DOHH2 (cell line): ENCODE measurements at regions not wholly inside any gene's neighbourhood (a gene's known extent, or its start where the extent isn't known, plus 50 kb on each side); places are given as distances from the start of the nearest gene placed in this dataset.

Source experiments
- CTCF ChIP-seq: fragments of 200-600 bp; sonication (generic); IDR thresholded peaks from one replicate; pipeline ENCODE4 v1.5.1; 2014; ENCODE audit warnings: antibody characterized with exemption, mild to moderate bottlenecking, low read depth, low read length; ENCODE audit not compliant: poor library complexity, severe bottlenecking
- EZH2phosphoT487 ChIP-seq: fragments of 200-600 bp; sonication (generic); IDR thresholded peaks from 2 replicates; pipeline ENCODE4 v1.6.1; 2017; ENCODE audit warnings: borderline replicate concordance, mild to moderate bottlenecking, antibody characterized with exemption, low read length, moderate library complexity, mixed read lengths

DNA sequence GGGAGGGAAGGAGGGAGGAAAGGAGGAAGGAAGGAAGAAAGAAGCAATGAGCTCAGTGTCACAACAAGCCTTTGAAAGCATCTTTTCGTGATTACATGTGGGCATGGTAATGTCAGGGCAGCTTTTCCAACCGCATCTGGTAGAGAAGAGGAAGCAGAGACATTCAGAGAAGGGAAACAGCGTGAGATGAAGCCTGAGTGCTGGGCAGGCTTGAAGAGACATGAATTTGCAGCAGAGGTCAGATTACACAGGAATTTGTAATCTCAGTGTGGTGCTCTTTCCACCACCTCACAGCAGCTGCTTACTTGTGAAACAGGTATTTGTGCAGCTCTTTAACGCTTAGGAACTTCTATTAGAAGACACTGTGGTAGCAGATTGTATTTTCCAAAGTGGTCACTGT lies 289.5 kb upstream of the C11orf87 start:
- TF ChIP-seq CTCF, result no peak
- no peak for TF ChIP-seq EZH2phosphoT487
